ENCODE measurements at regions not wholly inside any gene's neighbourhood (a gene's known extent, or its start where the extent isn't known, plus 50 kb on each side); places are given as distances from the start of the nearest gene placed in this dataset.

DNA sequence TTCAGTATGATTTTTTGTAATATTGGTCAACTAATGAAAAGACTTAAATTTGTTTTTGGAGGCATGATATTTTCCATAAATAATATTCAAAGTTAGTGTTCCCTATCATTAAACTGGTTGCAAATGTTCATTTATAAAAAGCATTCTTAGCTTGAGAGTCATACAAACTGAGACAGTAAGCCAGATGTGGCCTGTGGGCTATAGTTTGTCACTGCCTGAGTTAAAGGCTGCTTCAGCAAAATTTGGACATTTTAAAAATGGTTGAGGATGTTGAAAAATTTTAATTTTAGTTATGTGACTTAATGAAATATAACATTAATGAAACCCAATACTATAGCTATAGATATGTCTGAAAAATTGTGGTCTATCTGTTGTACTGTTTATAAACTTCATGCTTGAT lies 180.2 kb upstream of the CACNA2D1 start:
- Histone ChIP-seq H2AFZ (ENCODE audit: low read length) (no peak overlapping the region), H3K9me3 (replicated peaks; ENCODE audit: insufficient read depth, low read length) (no peaks in the 10 kb centered on the region), H3K9ac (ENCODE audit: low read length) (no peak overlapping the region), H3K36me3 (replicated peaks; ENCODE audit: insufficient read depth, low read length) (no peaks in the 10 kb centered on the region), H3K27ac (ENCODE audit: low read length) (no peak overlapping the region), H4K20me1 (ENCODE audit: insufficient read depth, low read length) (no peaks in the 10 kb centered on the region), H3K4me2 (ENCODE audit: low read depth, low read length) (no peak overlapping the region), H3K9me2 (replicated peaks; ENCODE audit: insufficient read depth, low read length) (no peaks in the 10 kb centered on the region), H3K79me2 (ENCODE audit: low read length) (no peaks in the 10 kb centered on the region), H3F3A (ENCODE audit: insufficient read depth, low read length) (no peaks in the 10 kb centered on the region), H3K4me1 (ENCODE audit: low read length) (no peaks in the 10 kb centered on the region), H3K4me3 (ENCODE audit: low read length) (no peak overlapping the region), H3K27me3 (replicated peaks; ENCODE audit: insufficient read depth, low read length) (no peaks in the 10 kb centered on the region)
- no peak for DNase-seq
- TF ChIP-seq EZH2 (optimal IDR thresholded peaks at IDR 0.05; ENCODE audit: low read depth, low read length) (no peak), EZH2phosphoT487 (IDR thresholded peaks at IDR 0.05; ENCODE audit: low read length) (no peak)
- TF ChIP-seq, protein P1, sequence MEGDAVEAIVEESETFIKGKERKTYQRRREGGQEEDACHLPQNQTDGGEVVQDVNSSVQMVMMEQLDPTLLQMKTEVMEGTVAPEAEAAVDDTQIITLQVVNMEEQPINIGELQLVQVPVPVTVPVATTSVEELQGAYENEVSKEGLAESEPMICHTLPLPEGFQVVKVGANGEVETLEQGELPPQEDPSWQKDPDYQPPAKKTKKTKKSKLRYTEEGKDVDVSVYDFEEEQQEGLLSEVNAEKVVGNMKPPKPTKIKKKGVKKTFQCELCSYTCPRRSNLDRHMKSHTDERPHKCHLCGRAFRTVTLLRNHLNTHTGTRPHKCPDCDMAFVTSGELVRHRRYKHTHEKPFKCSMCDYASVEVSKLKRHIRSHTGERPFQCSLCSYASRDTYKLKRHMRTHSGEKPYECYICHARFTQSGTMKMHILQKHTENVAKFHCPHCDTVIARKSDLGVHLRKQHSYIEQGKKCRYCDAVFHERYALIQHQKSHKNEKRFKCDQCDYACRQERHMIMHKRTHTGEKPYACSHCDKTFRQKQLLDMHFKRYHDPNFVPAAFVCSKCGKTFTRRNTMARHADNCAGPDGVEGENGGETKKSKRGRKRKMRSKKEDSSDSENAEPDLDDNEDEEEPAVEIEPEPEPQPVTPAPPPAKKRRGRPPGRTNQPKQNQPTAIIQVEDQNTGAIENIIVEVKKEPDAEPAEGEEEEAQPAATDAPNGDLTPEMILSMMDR (IDR thresholded peaks at IDR 0.05; ENCODE audit: low read length), result no peak

DNA sequence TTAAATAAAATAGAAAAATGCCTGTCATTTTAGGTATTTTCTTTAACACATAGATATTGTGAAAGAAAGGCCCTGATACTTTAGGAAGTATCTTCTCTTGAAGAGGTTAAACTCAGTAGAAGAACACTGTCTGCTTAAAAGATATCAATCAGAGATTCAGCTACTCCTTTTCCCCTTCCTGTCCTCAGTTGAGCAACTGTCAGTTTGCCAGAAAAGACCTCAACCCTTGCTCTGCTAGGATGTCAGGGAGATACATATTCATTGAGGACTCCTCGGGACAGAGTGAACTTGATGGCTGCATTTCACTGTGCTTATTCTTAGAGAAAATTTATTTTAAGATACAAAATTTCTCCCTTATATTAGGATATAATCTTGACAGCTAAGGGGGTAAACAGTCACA lies 173.6 kb upstream of the CACNA2D1 start:
- H3F3A ChIP-seq (ENCODE audit: insufficient read depth, low read length), result no peaks in the 10 kb centered on the region
- no peaks in the 10 kb centered on the region for H3K79me2 ChIP-seq (ENCODE audit: low read length)
- no peak for DNase-seq
- H3K27me3 ChIP-seq (replicated peaks; ENCODE audit: insufficient read depth, low read length), result no peaks in the 10 kb centered on the region
- no peak overlapping the region for H2AFZ ChIP-seq (ENCODE audit: low read length)
- H3K4me1 ChIP-seq (ENCODE audit: low read length), result no peaks in the 10 kb centered on the region
- H3K9ac ChIP-seq (ENCODE audit: low read length), result no peak overlapping the region
- H4K20me1 ChIP-seq (ENCODE audit: insufficient read depth, low read length), result no peaks in the 10 kb centered on the region
- no peak overlapping the region for H3K4me2 ChIP-seq (ENCODE audit: low read depth, low read length)
- no peaks in the 10 kb centered on the region for H3K36me3 ChIP-seq (replicated peaks; ENCODE audit: insufficient read depth, low read length)
- H3K9me3 ChIP-seq (replicated peaks; ENCODE audit: insufficient read depth, low read length), result no peaks in the 10 kb centered on the region
- TF ChIP-seq, protein P1 (IDR thresholded peaks at IDR 0.05; ENCODE audit: low read length), result no peak
- TF ChIP-seq EZH2phosphoT487 (IDR thresholded peaks at IDR 0.05; ENCODE audit: low read length) (no peak), EZH2 (optimal IDR thresholded peaks at IDR 0.05; ENCODE audit: low read depth, low read length) (no peak)
- H3K4me3 ChIP-seq (ENCODE audit: low read length), result no peak overlapping the region
- no peak overlapping the region for H3K27ac ChIP-seq (ENCODE audit: low read length)
- no peaks in the 10 kb centered on the region for H3K9me2 ChIP-seq (replicated peaks; ENCODE audit: insufficient read depth, low read length)

DNA sequence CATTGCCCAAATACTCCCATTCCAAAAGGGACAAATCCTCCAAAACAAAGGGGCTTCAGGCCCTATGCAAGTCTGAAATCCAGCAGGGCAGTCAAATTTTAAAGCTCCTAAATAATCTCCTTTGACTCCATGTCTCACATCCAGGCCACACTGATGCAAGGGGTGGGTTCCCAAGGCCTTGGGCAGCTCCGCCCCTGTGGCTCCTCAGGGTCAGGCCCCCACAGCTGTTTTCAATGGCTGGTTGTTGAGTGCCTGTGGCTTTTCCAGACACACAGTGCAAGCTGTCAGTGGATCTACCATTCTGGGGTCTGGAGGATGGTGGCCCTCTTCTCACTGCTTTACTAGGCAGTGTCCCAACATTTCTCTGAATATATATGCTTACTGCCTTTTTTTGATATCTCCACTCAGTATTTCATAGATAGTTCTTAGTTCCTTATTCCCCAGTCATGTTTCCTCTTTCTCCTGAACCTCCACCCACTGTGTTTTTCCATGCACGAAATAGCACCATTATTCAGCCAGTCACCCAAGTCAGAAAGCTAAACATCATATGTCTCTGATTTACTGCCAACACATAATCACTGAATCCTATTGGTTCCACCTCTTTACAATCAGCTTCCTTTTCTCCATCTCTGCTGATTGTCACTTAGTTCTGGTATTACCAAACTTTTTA lies 172.6 kb upstream of the CACNA2D1 start:
- no peaks in the 10 kb centered on the region for H4K20me1 ChIP-seq (ENCODE audit: insufficient read depth, low read length)
- no peaks in the 10 kb centered on the region for H3F3A ChIP-seq (ENCODE audit: insufficient read depth, low read length)
- no peak for DNase-seq
- H2AFZ ChIP-seq (ENCODE audit: low read length), result no peak overlapping the region
- H3K4me2 ChIP-seq (ENCODE audit: low read depth, low read length), result no peak overlapping the region
- H3K27ac ChIP-seq (ENCODE audit: low read length), result no peak overlapping the region
- no peak overlapping the region for H3K9ac ChIP-seq (ENCODE audit: low read length)
- H3K4me1 ChIP-seq (ENCODE audit: low read length), result no peaks in the 10 kb centered on the region
- no peaks in the 10 kb centered on the region for H3K36me3 ChIP-seq (replicated peaks; ENCODE audit: insufficient read depth, low read length)
- no peak overlapping the region for H3K4me3 ChIP-seq (ENCODE audit: low read length)
- H3K79me2 ChIP-seq (ENCODE audit: low read length), result no peaks in the 10 kb centered on the region
- no peaks in the 10 kb centered on the region for H3K9me2 ChIP-seq (replicated peaks; ENCODE audit: insufficient read depth, low read length)
- no peaks in the 10 kb centered on the region for H3K9me3 ChIP-seq (replicated peaks; ENCODE audit: insufficient read depth, low read length)
- TF ChIP-seq EZH2phosphoT487 (IDR thresholded peaks at IDR 0.05; ENCODE audit: low read length), result no peak
- no peak for TF ChIP-seq EZH2 (optimal IDR thresholded peaks at IDR 0.05; ENCODE audit: low read depth, low read length)
- TF ChIP-seq, protein P1 (IDR thresholded peaks at IDR 0.05; ENCODE audit: low read length), result no peak
- no peaks in the 10 kb centered on the region for H3K27me3 ChIP-seq (replicated peaks; ENCODE audit: insufficient read depth, low read length)

Measured in MM.1S (cell line).